ENCODE measurements at regions not wholly inside any gene's neighbourhood (a gene's known extent, or its start where the extent isn't known, plus 50 kb on each side); places are given as distances from the start of the nearest gene placed in this dataset.

- H3K9me2 ChIP-seq (replicated peaks; ENCODE audit: control insufficient read depth, low read length) = no peaks in the 10 kb centered on the region
- H4K20me1 ChIP-seq (ENCODE audit: control insufficient read depth, insufficient read depth, low read depth, low read length) = no peaks in the 10 kb centered on the region
- no peak overlapping the region for H3K4me3 ChIP-seq (ENCODE audit: low read length)
- H3K9me3 ChIP-seq (ENCODE audit: control insufficient read depth, insufficient read depth, low read length) = no peaks in the 10 kb centered on the region
- H3K27ac ChIP-seq (ENCODE audit: low read depth, low read length) = no peak overlapping the region
- H3K4me1 ChIP-seq (ENCODE audit: control insufficient read depth, low read length) = no peaks in the 10 kb centered on the region
- H3F3A ChIP-seq (ENCODE audit: control insufficient read depth, insufficient read depth) = no peaks in the 10 kb centered on the region
- no peaks in the 10 kb centered on the region for H3K27me3 ChIP-seq (ENCODE audit: control insufficient read depth, low read length)
- H3K36me3 ChIP-seq (ENCODE audit: control insufficient read depth, low read length) = no peaks in the 10 kb centered on the region
- H3K4me2 ChIP-seq (ENCODE audit: low read length) = no peak overlapping the region
- TF ChIP-seq, protein P1, sequence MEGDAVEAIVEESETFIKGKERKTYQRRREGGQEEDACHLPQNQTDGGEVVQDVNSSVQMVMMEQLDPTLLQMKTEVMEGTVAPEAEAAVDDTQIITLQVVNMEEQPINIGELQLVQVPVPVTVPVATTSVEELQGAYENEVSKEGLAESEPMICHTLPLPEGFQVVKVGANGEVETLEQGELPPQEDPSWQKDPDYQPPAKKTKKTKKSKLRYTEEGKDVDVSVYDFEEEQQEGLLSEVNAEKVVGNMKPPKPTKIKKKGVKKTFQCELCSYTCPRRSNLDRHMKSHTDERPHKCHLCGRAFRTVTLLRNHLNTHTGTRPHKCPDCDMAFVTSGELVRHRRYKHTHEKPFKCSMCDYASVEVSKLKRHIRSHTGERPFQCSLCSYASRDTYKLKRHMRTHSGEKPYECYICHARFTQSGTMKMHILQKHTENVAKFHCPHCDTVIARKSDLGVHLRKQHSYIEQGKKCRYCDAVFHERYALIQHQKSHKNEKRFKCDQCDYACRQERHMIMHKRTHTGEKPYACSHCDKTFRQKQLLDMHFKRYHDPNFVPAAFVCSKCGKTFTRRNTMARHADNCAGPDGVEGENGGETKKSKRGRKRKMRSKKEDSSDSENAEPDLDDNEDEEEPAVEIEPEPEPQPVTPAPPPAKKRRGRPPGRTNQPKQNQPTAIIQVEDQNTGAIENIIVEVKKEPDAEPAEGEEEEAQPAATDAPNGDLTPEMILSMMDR (IDR thresholded peaks at IDR 0.05; ENCODE audit: low read depth, low read length, poor library complexity, severe bottlenecking) = no peak
- no peak for TF ChIP-seq EZH2phosphoT487 (IDR thresholded peaks at IDR 0.05; ENCODE audit: borderline replicate concordance, low read length)
- H3K79me2 ChIP-seq (ENCODE audit: control insufficient read depth, low read length) = no peaks in the 10 kb centered on the region
Observed at GRCh38 chr15:98568382-98569017, 79.8 kb upstream of the IGF1R start.

DNA sequence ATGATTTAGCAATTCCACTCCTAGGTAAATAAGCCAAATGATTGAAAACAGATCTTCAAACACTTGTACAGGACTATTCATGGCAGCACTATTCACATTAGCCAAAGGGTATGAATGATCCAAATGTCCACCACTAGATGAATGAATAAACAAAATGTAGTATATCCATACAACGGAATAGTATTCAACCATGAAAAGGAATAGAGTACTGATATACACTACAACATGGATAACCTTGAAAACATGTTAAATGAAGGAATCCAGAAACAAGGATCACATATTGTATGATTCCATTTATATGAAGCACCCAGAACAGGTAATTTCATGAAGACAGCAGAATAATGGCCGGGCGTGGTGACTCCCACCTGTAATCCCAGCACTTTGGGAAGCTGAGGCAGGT, 78.2 kb upstream of the IGF1R start:
- TF ChIP-seq EZH2phosphoT487 (IDR thresholded peaks at IDR 0.05; ENCODE audit: borderline replicate concordance, low read length) = no peak
- TF ChIP-seq, protein P1 (IDR thresholded peaks at IDR 0.05; ENCODE audit: low read depth, low read length, poor library complexity, severe bottlenecking) = no peak
- H3K4me2 ChIP-seq (ENCODE audit: low read length) = no peak overlapping the region
- H3K27me3 ChIP-seq (ENCODE audit: control insufficient read depth, low read length) = no peaks in the 10 kb centered on the region
- H3K4me3 ChIP-seq (ENCODE audit: low read length) = no peak overlapping the region
- no peaks in the 10 kb centered on the region for H3K79me2 ChIP-seq (ENCODE audit: control insufficient read depth, low read length)
- no peaks in the 10 kb centered on the region for H3K9me3 ChIP-seq (ENCODE audit: control insufficient read depth, insufficient read depth, low read length)
- no peaks in the 10 kb centered on the region for H3K4me1 ChIP-seq (ENCODE audit: control insufficient read depth, low read length)
- H4K20me1 ChIP-seq (ENCODE audit: control insufficient read depth, insufficient read depth, low read depth, low read length) = no peaks in the 10 kb centered on the region
- no peaks in the 10 kb centered on the region for H3K36me3 ChIP-seq (ENCODE audit: control insufficient read depth, low read length)
- H3K9me2 ChIP-seq (replicated peaks; ENCODE audit: control insufficient read depth, low read length) = no peaks in the 10 kb centered on the region
- no peak overlapping the region for H3K27ac ChIP-seq (ENCODE audit: low read depth, low read length)
- no peaks in the 10 kb centered on the region for H3F3A ChIP-seq (ENCODE audit: control insufficient read depth, insufficient read depth)

DNA sequence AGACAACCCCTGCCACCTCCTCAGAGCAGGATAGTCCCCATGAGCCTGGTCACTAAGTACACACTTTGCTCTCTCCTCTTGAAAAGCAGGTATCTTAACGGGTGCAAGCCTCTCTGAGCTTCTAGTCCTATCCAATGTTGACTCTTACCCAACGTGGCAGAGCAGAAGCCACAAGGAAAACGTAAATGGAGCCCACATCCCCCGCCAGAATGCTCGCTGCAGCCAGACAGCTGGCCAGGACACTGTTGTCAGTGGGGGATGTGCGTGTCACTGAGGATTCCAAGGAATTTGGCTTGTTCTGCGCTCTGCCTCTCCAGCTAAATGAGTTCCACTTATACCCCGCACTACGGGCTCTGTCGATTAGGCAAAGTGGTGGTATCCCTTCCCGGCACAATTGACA, 67.8 kb upstream of the IGF1R start:
- Histone ChIP-seq H3K79me2 (ENCODE audit: control insufficient read depth, low read length) (no peaks in the 10 kb centered on the region), H3K4me3 (ENCODE audit: low read length) (no peak overlapping the region), H3K9me3 (ENCODE audit: control insufficient read depth, insufficient read depth, low read length) (no peaks in the 10 kb centered on the region), H3K9me2 (replicated peaks; ENCODE audit: control insufficient read depth, low read length) (no peaks in the 10 kb centered on the region), H3K36me3 (ENCODE audit: control insufficient read depth, low read length) (no peaks in the 10 kb centered on the region), H3K27me3 (ENCODE audit: control insufficient read depth, low read length) (peaks cover 19% of the 10 kb centered on the region), H3K27ac (ENCODE audit: low read depth, low read length) (no peak overlapping the region), H3K4me2 (ENCODE audit: low read length) (no peak overlapping the region), H4K20me1 (ENCODE audit: control insufficient read depth, insufficient read depth, low read depth, low read length) (no peaks in the 10 kb centered on the region), H3K4me1 (ENCODE audit: control insufficient read depth, low read length) (no peaks in the 10 kb centered on the region), H3F3A (ENCODE audit: control insufficient read depth, insufficient read depth) (no peaks in the 10 kb centered on the region)
- no peak for TF ChIP-seq EZH2phosphoT487 (IDR thresholded peaks at IDR 0.05; ENCODE audit: borderline replicate concordance, low read length)
- TF ChIP-seq, protein P1 (IDR thresholded peaks at IDR 0.05; ENCODE audit: low read depth, low read length, poor library complexity, severe bottlenecking) = no peak

Data from DOHH2 (cell line).